CD4-positive, CD25-positive, alpha-beta regulatory T cell (primary cell): ENCODE measurements at regions not wholly inside any gene's neighbourhood (a gene's known extent, or its start where the extent isn't known, plus 50 kb on each side); places are given as distances from the start of the nearest gene placed in this dataset.

Experiments
- ATAC-seq, 2 donors: fragments of 150-1000 bp; cut with Tn5 transposase; one replicate each; pipeline ENCODE4 v1.10.0; 2021; ENCODE audit warnings: low read depth in 2 of 2, moderate number of reproducible peaks in 2 of 2, moderate library complexity in 1 of 2
- DNase-seq, 3 donors: peaks; one replicate each; pipeline versions ENCODE4 v3.0.0 to v3.0.0-alpha.2; 2012 to 2022; ENCODE audit warnings: mixed read lengths in 1 of 3
- H3K27ac ChIP-seq: one replicate; pipeline ENCODE4 v1.7.0; 2013; ENCODE audit warnings: mild to moderate bottlenecking, low read length; ENCODE audit not compliant: insufficient read depth, poor library complexity, severe bottlenecking
- H3K27me3 ChIP-seq: one replicate; pipeline ENCODE4 v1.7.0; 2013; ENCODE audit warnings: low read length; ENCODE audit not compliant: control insufficient read depth, insufficient read depth
- H3K36me3 ChIP-seq: one replicate; pipeline ENCODE4 v1.7.0; 2013; ENCODE audit warnings: mild to moderate bottlenecking, low read length, moderate library complexity; ENCODE audit not compliant: control insufficient read depth, insufficient read depth
- H3K4me1 ChIP-seq: 2 replicates; pipeline ENCODE4 v1.7.0; 2013; ENCODE audit warnings: mild to moderate bottlenecking, low read length; ENCODE audit not compliant: insufficient read depth, control insufficient read depth, poor library complexity, severe bottlenecking
- H3K4me3 ChIP-seq: one replicate; pipeline ENCODE4 v1.7.0; 2013; ENCODE audit warnings: low read depth, mild to moderate bottlenecking, low read length, moderate library complexity
- H3K9me3 ChIP-seq, 2 experiments: 1 replicate in 1 of 2; 2 replicates in 1 of 2; pipeline ENCODE4 v1.7.0; 2013; ENCODE audit warnings: low read length in 2 of 2, mild to moderate bottlenecking in 1 of 2, moderate library complexity in 1 of 2; ENCODE audit not compliant: control insufficient read depth in 2 of 2
- H3K27ac Mint-ChIP-seq, 3 donors: one replicate each; pipeline ENCODE4 v1.8.0; 2020 to 2022; ENCODE audit warnings: mild to moderate bottlenecking in 3 of 3, mixed read lengths in 3 of 3, moderate library complexity in 2 of 3
- H3K27me3 Mint-ChIP-seq: one replicate; pipeline ENCODE4 v1.8.0; 2022; ENCODE audit warnings: mild to moderate bottlenecking, mixed read lengths
- H3K36me3 Mint-ChIP-seq: one replicate; pipeline ENCODE4 v1.8.0; 2020; ENCODE audit warnings: mixed read lengths
- H3K4me1 Mint-ChIP-seq, 4 donors: one replicate each; pipeline ENCODE4 v1.8.0; 2020 to 2022; ENCODE audit warnings: mixed read lengths in 4 of 4, mild to moderate bottlenecking in 1 of 4
- H3K4me3 Mint-ChIP-seq, 4 donors: one replicate each; pipeline ENCODE4 v1.8.0; 2020 to 2022; ENCODE audit warnings: mild to moderate bottlenecking in 4 of 4, mixed read lengths in 4 of 4, moderate library complexity in 3 of 4
- H3K9me3 Mint-ChIP-seq, 7 donors: one replicate each; pipeline ENCODE4 v1.8.0; 2020 to 2022; ENCODE audit warnings: mixed read lengths in 7 of 7, mild to moderate bottlenecking in 3 of 7, moderate library complexity in 2 of 7

DNA sequence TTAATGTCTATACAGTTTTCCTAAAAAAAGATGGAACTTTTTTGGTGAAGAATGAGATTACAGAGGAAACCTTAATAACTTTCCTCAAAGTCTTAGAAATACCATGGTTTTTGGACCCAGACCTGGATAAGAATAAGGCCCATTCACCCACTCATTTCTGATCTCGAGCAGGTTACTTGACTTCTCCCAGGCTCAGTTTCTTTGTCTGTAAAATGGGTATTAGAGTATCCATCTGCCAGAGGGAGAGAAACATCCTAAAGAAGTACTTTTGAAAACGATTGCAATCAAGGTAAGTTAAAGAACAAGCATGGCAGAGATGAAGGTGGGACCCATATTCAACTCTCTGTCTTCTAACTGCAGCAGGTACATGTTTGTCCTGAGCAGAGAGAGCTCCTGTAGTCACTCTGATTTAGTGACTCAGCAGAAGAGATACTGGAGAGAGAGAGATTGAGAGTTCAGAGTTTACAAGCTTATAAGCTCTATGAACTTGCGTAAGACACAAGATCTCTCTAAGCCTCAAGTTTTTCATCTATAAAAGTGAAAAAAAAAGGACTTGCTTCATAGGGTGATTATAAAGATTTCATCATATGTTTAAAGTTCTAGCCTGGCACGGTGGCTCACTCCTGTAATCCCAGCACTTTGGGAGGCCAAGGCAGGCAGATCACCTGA lies 379.4 kb upstream of the SGCD start:
- H3K27me3 Mint-ChIP-seq = no peaks in the 10 kb centered on the region
- no peak overlapping the region for H3K27ac Mint-ChIP-seq

GRCh38 chr5:155948576-155948975 lies 378.4 kb upstream of the SGCD start:
- Histone ChIP-seq H3K36me3 (no peaks in the 10 kb centered on the region), H3K27ac (no peak overlapping the region), H3K9me3 (no peaks in the 10 kb centered on the region), H3K27me3 (no peaks in the 10 kb centered on the region), H3K4me3 (no peak overlapping the region), H3K4me1 (no peaks in the 10 kb centered on the region)
- no peak overlapping the region for H3K27ac Mint-ChIP-seq
- no peak for DNase-seq
- H3K9me3 Mint-ChIP-seq = peaks cover 0 to 4% (median 0%) of the 10 kb centered on the region in 7 donors
- no peak overlapping the region for H3K4me3 Mint-ChIP-seq
- H3K27me3 Mint-ChIP-seq = no peaks in the 10 kb centered on the region
- H3K36me3 Mint-ChIP-seq = no peaks in the 10 kb centered on the region
- peaks cover 0 to 4% (median 0%) of the 10 kb centered on the region in 4 donors for H3K4me1 Mint-ChIP-seq
- no peak for ATAC-seq

More for the DNA sequence above, 379.4 kb upstream of the SGCD start:
- no peak for ATAC-seq
- Histone ChIP-seq H3K27ac (no peak overlapping the region), H3K4me1 (no peaks in the 10 kb centered on the region), H3K36me3 (no peaks in the 10 kb centered on the region), H3K27me3 (no peaks in the 10 kb centered on the region), H3K9me3 (no peaks in the 10 kb centered on the region), H3K4me3 (no peak overlapping the region)
- Mint-ChIP-seq H3K36me3 (no peaks in the 10 kb centered on the region), H3K4me1 (peaks cover 0 to 4% (median 0%) of the 10 kb centered on the region in 4 donors), H3K9me3 (peaks cover 0 to 2% (median 0%) of the 10 kb centered on the region in 7 donors), H3K4me3 (no peak overlapping the region)
- DNase-seq = no peak

GRCh38 chr5:155952486-155953089 lies 374.4 kb upstream of the SGCD start:
- Mint-ChIP-seq H3K4me3 (no peak overlapping the region), H3K4me1 (no peaks in the 10 kb centered on the region), H3K9me3 (peaks cover 0 to 2% (median 0%) of the 10 kb centered on the region in 7 donors), H3K27ac (no peak overlapping the region), H3K36me3 (no peaks in the 10 kb centered on the region), H3K27me3 (no peaks in the 10 kb centered on the region)
- Histone ChIP-seq H3K4me3 (no peak overlapping the region), H3K27me3 (no peaks in the 10 kb centered on the region), H3K36me3 (no peaks in the 10 kb centered on the region), H3K9me3 (no peaks in the 10 kb centered on the region), H3K4me1 (no peaks in the 10 kb centered on the region), H3K27ac (no peak overlapping the region)
- no peak for ATAC-seq
- no peak for DNase-seq

GRCh38 chr5:155953335-155953734 lies 373.6 kb upstream of the SGCD start:
- no peak for DNase-seq
- Mint-ChIP-seq H3K4me1 (no peaks in the 10 kb centered on the region), H3K27me3 (no peaks in the 10 kb centered on the region), H3K36me3 (no peaks in the 10 kb centered on the region), H3K27ac (no peak overlapping the region), H3K9me3 (peaks cover 0 to 2% (median 0%) of the 10 kb centered on the region in 7 donors), H3K4me3 (no peak overlapping the region)
- Histone ChIP-seq H3K4me1 (no peaks in the 10 kb centered on the region), H3K36me3 (no peaks in the 10 kb centered on the region), H3K27me3 (no peaks in the 10 kb centered on the region), H3K27ac (no peak overlapping the region), H3K9me3 (no peaks in the 10 kb centered on the region), H3K4me3 (no peak overlapping the region)
- no peak for ATAC-seq

DNA sequence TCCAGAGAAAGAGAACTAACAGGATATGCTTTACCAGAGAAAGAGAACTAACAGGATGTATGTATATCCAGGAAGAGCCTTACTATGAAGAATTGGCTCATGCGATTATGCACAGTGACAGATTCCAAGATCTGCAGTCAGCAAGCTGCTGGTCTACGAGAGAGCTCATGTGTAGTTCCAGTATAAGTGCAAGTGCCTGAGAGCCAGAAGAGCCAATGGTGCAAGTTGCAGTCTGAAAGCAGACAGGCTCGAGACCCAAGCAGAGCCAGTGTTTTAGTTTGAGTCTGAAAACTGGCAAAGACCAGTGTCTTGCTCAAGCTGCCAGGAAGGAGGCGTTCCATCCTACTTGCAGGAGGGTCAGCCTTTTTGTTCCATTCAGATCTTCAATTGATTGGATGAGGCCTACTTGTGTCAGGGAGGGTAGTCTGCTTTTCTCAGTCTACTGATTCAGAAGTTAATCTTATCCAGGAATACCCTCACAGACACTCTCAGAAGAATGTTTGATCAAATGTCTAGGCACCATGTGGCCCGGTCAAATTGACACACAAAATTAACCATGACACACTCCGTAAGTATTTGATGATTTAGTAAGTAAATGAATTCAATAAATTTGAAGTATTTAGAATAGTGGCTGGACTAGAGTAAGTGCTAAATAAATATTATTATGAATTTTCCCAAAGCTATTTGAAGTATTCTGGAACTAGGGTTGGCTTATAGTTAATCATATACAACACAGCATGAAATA lies 372.1 kb upstream of the SGCD start:
- H3K36me3 Mint-ChIP-seq = no peaks in the 10 kb centered on the region
- no peaks in the 10 kb centered on the region for H3K9me3 ChIP-seq

DNA sequence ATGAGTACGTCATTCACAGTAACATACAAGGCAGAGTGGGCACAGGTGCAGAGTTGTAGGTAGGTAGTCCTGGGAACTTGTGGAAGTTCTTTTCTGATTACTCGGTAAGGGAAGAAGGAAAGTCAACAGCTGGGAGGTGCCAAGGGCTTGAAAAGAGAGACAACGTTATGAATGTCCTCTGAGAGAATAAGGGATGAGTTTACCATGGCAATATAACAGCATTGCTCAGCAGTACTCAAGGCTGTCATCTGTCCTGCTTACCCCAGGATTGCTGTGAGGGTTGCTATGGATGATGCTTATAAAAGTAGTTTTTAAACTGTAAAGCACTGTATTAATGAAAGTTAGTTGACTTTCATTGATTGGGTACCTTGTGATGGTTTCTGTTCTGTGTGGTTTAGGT lies 369.1 kb upstream of the SGCD start:
- no peaks in the 10 kb centered on the region for H3K9me3 ChIP-seq
- Mint-ChIP-seq H3K36me3 (no peaks in the 10 kb centered on the region), H3K4me3 (no peak overlapping the region), H3K9me3 (peaks cover 0 to 2% (median 0%) of the 10 kb centered on the region in 7 donors), H3K27me3 (no peaks in the 10 kb centered on the region), H3K4me1 (no peaks in the 10 kb centered on the region), H3K27ac (no peak overlapping the region)
- no peaks in the 10 kb centered on the region for H3K27me3 ChIP-seq
- no peaks in the 10 kb centered on the region for H3K4me1 ChIP-seq
- H3K36me3 ChIP-seq = no peaks in the 10 kb centered on the region
- H3K4me3 ChIP-seq = no peak overlapping the region
- DNase-seq = no peak
- ATAC-seq = no peak
- H3K27ac ChIP-seq = no peak overlapping the region

More for the DNA sequence above, 372.1 kb upstream of the SGCD start:
- Mint-ChIP-seq H3K4me3 (no peak overlapping the region), H3K4me1 (no peaks in the 10 kb centered on the region), H3K27me3 (no peaks in the 10 kb centered on the region), H3K27ac (no peak overlapping the region), H3K9me3 (peaks cover 0 to 2% (median 0%) of the 10 kb centered on the region in 7 donors)
- Histone ChIP-seq H3K27me3 (no peaks in the 10 kb centered on the region), H3K4me3 (no peak overlapping the region), H3K36me3 (no peaks in the 10 kb centered on the region), H3K4me1 (no peaks in the 10 kb centered on the region), H3K27ac (no peak overlapping the region)
- ATAC-seq (no peak), DNase-seq (no peak)

DNA sequence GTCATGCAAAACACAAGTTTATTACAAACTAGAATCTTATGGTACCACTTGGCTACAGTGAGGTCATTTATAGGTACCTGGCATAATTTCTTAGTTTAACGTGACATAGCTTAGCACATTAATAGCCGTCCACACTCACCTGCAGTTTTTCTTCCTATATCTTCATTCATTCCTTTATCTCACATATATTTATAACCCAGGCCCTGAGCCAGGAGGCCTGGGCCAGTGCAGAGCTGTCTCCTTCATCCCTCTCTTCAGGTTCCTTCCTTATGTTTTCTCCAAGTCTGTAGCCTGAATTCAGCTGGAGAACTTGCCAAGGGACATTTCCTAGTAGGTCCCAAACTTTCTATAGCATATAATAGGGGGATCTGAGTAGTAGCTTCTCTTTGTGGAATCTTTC lies 367.9 kb upstream of the SGCD start:
- Mint-ChIP-seq H3K4me1 (no peaks in the 10 kb centered on the region), H3K4me3 (no peak overlapping the region), H3K36me3 (no peaks in the 10 kb centered on the region), H3K9me3 (peaks cover 0 to 2% (median 0%) of the 10 kb centered on the region in 7 donors), H3K27me3 (no peaks in the 10 kb centered on the region), H3K27ac (no peak overlapping the region)
- Histone ChIP-seq H3K4me1 (no peaks in the 10 kb centered on the region), H3K36me3 (no peaks in the 10 kb centered on the region), H3K27ac (no peak overlapping the region), H3K27me3 (no peaks in the 10 kb centered on the region), H3K4me3 (no peak overlapping the region), H3K9me3 (no peaks in the 10 kb centered on the region)
- DNase-seq (no peak), ATAC-seq (no peak)
